Ovary (tissue), 3 donors: ENCODE measurements at regions not wholly inside any gene's neighbourhood (a gene's known extent, or its start where the extent isn't known, plus 50 kb on each side); places are given as distances from the start of the nearest gene placed in this dataset.

Source experiments
- CTCF ChIP-seq, 3 donors: fragments of 450-650 bp in 2 of 3; fragments of 200-600 bp in 1 of 3; IDR thresholded peaks; one replicate each; pipeline versions ENCODE4 v1.5.1 to v1.8.0; 2016 to 2022; ENCODE audit warnings: antibody characterized with exemption in 3 of 3, mild to moderate bottlenecking in 1 of 3
- POLR2A ChIP-seq: fragments of 450-650 bp; IDR thresholded peaks from one replicate; pipeline ENCODE4 v1.6.1; 2017; ENCODE audit warnings: antibody characterized with exemption, mild to moderate bottlenecking, moderate library complexity
- donor health status: DM: no; HTN: no; CAD: no.

DNA sequence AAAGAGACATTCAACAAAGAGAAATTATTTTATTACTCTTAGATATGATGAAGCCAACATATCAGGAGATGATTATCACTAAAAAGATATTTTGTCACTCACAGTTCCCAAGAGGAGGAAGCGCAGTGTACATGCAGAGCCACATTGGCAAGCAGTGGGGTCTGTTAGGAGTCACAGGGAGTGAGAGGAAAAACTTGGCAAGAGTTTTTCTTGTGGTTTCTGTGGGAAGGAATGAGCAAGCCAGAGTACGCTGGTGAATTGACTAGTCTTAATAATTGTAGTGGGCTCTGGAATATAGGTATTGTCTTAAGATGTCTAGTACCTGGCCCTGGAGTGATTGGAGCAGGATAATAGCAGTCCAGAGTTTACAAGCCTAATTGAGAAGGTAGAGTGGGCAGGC is 1095.2 kb downstream of the GRIK2 start:
- TF ChIP-seq CTCF (IDR thresholded peaks at IDR 0.05) (no peak), POLR2A (no peak)
